Type B pancreatic cell (in vitro differentiated cells): ENCODE measurements at regions not wholly inside any gene's neighbourhood (a gene's known extent, or its start where the extent isn't known, plus 50 kb on each side); places are given as distances from the start of the nearest gene placed in this dataset.

ENCODE experiments used
- DNase-seq: peaks from one replicate; pipeline ENCODE4 v3.0.0; 2021; ENCODE audit warnings: mixed read lengths; ENCODE audit not compliant: unreplicated experiment; ENCODE audit errors: extremely low spot score
- H3K27ac Mint-ChIP-seq: 2 replicates; pipeline ENCODE4 v1.8.0; 2021; ENCODE audit warnings: mild to moderate bottlenecking, mixed read lengths
- H3K27me3 Mint-ChIP-seq: 2 replicates; pipeline ENCODE4 v1.8.0; 2021; ENCODE audit warnings: mixed read lengths
- H3K36me3 Mint-ChIP-seq: 2 replicates; pipeline ENCODE4 v1.8.0; 2021; ENCODE audit warnings: mixed read lengths
- H3K4me1 Mint-ChIP-seq: one replicate; pipeline ENCODE4 v1.8.0; 2021; ENCODE audit warnings: mixed read lengths; ENCODE audit not compliant: unreplicated experiment
- H3K4me3 Mint-ChIP-seq: 2 replicates; pipeline ENCODE4 v1.8.0; 2021; ENCODE audit warnings: mild to moderate bottlenecking, mixed read lengths
- H3K9me3 Mint-ChIP-seq: 2 replicates; pipeline ENCODE4 v1.8.0; 2021; ENCODE audit warnings: mixed read lengths
- TF ChIP-seq, protein P1 (sequence below): fragments of 200-600 bp; sonication (generic); conservative IDR thresholded peaks from 2 replicates; pipeline ENCODE4 v1.5.0; 2021; ENCODE audit warnings: antibody characterized with exemption, mild to moderate bottlenecking

DNA sequence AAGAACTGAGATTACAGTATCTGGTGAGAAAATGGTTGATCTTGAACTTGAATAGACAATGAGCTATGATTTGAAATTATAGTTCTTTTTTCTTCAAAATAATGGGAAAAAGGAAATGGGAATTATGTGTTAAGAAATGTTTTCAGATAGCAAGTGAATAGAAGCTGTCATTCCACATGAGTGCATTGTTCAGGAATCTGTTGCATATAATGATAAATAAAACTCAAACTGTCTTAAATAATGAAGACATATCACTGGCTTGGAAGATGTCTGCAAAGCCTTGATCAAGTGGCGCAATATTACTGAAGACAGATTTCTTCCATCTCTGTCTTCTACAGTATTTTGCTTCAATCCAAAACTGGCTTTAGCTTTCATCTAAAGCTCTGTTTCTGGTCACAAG lies 479.3 kb upstream of the ZFP42 start:
- Mint-ChIP-seq H3K4me1 (no peaks in the 10 kb centered on the region), H3K36me3 (no peaks in the 10 kb centered on the region), H3K27me3 (no peaks in the 10 kb centered on the region), H3K4me3 (no peak overlapping the region), H3K27ac (no peak overlapping the region), H3K9me3 (no peaks in the 10 kb centered on the region)
- TF ChIP-seq, protein P1, sequence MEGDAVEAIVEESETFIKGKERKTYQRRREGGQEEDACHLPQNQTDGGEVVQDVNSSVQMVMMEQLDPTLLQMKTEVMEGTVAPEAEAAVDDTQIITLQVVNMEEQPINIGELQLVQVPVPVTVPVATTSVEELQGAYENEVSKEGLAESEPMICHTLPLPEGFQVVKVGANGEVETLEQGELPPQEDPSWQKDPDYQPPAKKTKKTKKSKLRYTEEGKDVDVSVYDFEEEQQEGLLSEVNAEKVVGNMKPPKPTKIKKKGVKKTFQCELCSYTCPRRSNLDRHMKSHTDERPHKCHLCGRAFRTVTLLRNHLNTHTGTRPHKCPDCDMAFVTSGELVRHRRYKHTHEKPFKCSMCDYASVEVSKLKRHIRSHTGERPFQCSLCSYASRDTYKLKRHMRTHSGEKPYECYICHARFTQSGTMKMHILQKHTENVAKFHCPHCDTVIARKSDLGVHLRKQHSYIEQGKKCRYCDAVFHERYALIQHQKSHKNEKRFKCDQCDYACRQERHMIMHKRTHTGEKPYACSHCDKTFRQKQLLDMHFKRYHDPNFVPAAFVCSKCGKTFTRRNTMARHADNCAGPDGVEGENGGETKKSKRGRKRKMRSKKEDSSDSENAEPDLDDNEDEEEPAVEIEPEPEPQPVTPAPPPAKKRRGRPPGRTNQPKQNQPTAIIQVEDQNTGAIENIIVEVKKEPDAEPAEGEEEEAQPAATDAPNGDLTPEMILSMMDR, result no peak
- DNase-seq, result no peak

DNA sequence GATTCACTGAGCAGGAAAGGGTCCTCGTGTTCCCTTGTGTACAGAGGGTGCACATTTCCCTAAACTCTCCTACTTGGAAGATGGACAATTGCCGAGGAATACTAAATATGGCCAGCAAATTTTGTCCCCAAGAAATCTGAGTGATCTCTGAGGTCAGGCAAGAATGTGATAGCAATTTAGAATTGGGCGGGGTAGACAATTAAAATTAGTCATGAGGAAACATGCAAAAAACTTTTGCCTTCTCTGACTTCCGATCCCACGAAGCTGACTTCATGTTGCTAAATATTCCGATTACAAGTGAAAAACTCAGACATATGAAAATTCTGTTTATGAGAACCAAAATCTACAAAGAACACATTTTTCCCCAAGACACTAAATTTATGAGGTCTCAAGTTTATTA lies 453.9 kb upstream of the ZFP42 start:
- no peak for DNase-seq
- Mint-ChIP-seq H3K27ac (no peak overlapping the region), H3K9me3 (no peaks in the 10 kb centered on the region), H3K36me3 (no peaks in the 10 kb centered on the region), H3K27me3 (no peaks in the 10 kb centered on the region), H3K4me3 (no peak overlapping the region), H3K4me1 (peaks cover 11% of the 10 kb centered on the region)
- TF ChIP-seq, protein P1, result no peak

DNA sequence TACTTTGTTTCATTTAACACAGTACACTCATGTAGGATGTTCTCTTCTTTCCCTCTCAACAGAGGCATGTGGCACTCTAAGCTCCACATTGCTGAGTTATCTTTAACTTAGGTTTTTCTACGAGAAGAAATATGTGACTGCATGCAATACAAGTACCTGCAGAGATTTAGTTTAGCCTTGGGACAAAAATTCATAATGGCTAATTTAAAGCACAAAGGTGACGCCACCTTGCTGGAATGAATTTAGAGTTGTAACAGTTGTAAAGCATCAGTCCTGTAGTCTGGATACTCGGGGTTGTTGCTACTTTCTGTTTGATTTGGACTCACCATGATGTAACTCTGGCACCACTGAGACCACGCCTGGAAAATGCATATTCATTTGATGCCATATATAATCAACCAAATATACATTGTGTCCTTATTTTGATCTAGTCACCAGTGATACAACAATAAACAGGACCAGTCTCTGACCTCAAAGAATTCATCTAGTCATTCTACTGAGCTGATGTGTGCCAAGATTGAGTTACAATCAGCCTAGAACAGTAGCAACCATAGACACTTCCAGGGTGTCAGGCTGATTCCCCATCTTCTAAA lies 451.0 kb upstream of the ZFP42 start:
- H3K4me1 Mint-ChIP-seq, result peaks cover 24% of the 10 kb centered on the region
- no peaks in the 10 kb centered on the region for H3K27me3 Mint-ChIP-seq
- no peak overlapping the region for H3K27ac Mint-ChIP-seq
- no peak overlapping the region for H3K4me3 Mint-ChIP-seq
- no peaks in the 10 kb centered on the region for H3K36me3 Mint-ChIP-seq
- DNase-seq, result no peak
- TF ChIP-seq, protein P1, result no peak
- no peaks in the 10 kb centered on the region for H3K9me3 Mint-ChIP-seq

DNA sequence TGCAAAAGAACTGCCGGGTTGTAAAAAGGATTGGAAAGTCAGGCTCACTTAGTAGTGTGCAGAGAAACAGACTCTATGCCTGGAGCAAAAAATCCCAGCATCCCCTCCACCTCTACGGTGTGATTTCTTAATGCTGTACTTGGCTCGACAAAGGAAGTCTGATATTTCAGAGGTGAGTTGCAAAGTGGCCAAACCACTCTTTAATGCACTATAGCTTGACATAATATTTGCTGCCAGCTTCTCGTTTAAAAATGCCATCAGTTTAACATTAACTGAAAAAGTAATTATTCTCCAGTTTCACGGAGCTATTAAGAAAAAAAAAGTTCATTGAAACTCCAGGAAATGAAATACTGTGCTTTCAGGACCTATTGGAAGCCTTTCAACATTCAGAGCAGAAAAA lies 448.3 kb upstream of the ZFP42 start:
- Mint-ChIP-seq H3K36me3 (no peaks in the 10 kb centered on the region), H3K27me3 (no peaks in the 10 kb centered on the region), H3K4me3 (no peak overlapping the region), H3K4me1 (peaks cover 17% of the 10 kb centered on the region), H3K27ac (no peak overlapping the region), H3K9me3 (no peaks in the 10 kb centered on the region)
- TF ChIP-seq, protein P1, result no peak
- no peak for DNase-seq

DNA sequence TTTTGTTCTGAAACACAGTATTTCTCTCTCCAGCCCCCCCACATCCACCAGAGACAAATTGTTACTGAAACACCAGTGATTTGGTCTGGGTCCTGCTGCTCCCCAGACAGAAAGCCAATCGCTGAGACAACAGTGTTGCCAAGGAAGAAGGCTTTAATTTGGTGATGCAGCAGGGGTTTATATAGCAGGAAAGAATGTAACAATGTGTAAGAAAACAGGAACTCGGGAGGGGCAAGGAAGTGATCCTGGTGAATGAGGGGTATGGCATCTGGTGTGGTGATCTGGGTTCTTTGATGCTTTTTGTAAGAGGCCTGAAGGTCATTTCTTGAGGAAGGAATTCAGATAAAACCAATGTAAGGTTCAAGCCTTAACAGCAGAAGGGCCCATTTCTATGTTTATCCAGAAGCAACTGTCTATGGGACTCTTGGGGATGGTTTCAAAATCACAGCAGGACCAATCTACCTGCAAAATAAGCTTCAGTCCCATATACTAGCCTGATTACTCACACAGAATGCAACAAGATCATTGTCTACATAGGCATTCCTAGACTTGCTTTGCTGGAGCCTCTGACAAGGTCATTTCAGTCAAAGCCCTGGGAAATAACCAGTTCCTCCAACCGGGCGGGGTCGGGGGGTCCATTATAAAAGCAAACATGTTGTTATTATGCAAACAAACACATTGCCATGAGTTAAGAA lies 445.2 kb upstream of the ZFP42 start:
- Mint-ChIP-seq H3K4me3 (no peak overlapping the region), H3K27me3 (no peaks in the 10 kb centered on the region), H3K27ac (no peak overlapping the region), H3K9me3 (no peaks in the 10 kb centered on the region), H3K4me1 (peaks cover 17% of the 10 kb centered on the region), H3K36me3 (no peaks in the 10 kb centered on the region)
- no peak for DNase-seq
- TF ChIP-seq, protein P1, result no peak
